HCT116 (cell line): ENCODE measurements at regions not wholly inside any gene's neighbourhood (a gene's known extent, or its start where the extent isn't known, plus 50 kb on each side); places are given as distances from the start of the nearest gene placed in this dataset.

Experiments used
- ATAC-seq: fragments of 200-7000 bp; cut with Tn5 transposase; 2 replicates; pipeline ENCODE4 v1.9.1; 2020; ENCODE audit warnings: mild to moderate bottlenecking, moderate library complexity
- BruUV-seq: library from RNA; stranded (reverse); fragments of 400-500 nt; replicated peaks from 2 replicates; lab custom pipeline; 2021; lab: Mats Ljungman, UMichigan
- CTCF ChIA-PET: fragments of 300-600 bp; sonication (Branson Sonifier 250); formaldehyde crosslinking; loops from one replicate; lab custom pipeline; 2021; ENCODE audit warnings: antibody characterized with exemption; lab: Charles Lee
- POLR2A ChIA-PET: fragments of 300-600, 350-600 bp; sonication (Branson Sonifier 250); formaldehyde crosslinking; loops from one replicate; lab custom pipeline; 2021; ENCODE audit warnings: antibody characterized with exemption; lab: Charles Lee
- RAD21 ChIA-PET, 2 experiments: fragments of 300-600 bp; sonication (Branson Sonifier 250); formaldehyde crosslinking; loops; one replicate each; lab custom pipeline; 2023; ENCODE audit warnings: low total read pairs in 2 of 2; ENCODE audit not compliant: uncharacterized antibody in 2 of 2, unreplicated experiment in 2 of 2, low non-redundant PET in 1 of 2; lab: Charles Lee
- DNase-seq: peaks from one replicate; pipeline ENCODE4 v3.0.0-alpha.2; 2010; ENCODE audit warnings: low read depth, low spot score
- H2AFZ ChIP-seq: fragments of 200-600 bp; shearing (Covaris generic), sonication (generic); 2 replicates; pipeline ENCODE4 v1.6.1; 2017; ENCODE audit warnings: low read depth, mixed run types, mixed read lengths, antibody characterized with exemption, low read length; ENCODE audit not compliant: poor library complexity, severe bottlenecking
- H3K27ac ChIP-seq: 2 replicates; pipeline ENCODE4 v1.5.1; 2012; ENCODE audit warnings: low read depth, low read length
- H3K27me3 ChIP-seq: fragments of 200-600 bp; sonication (generic); 2 replicates; pipeline ENCODE4 v1.6.1; 2016; ENCODE audit warnings: mixed run types, low read length, mixed read lengths; ENCODE audit not compliant: insufficient read depth
- H3K36me3 ChIP-seq, 2 experiments: fragments of 200-500 bp in 1 of 2; fragments of 200-600 bp in 1 of 2; sonication (Bioruptor generic) in 1 of 2; sonication (generic) in 1 of 2; 2 replicates each; pipeline versions ENCODE4 v1.5.1 to v1.6.1; 2014 to 2016; ENCODE audit warnings: low read length in 2 of 2, inconsistent platforms in 1 of 2, mixed read lengths in 1 of 2, mixed run types in 1 of 2; ENCODE audit not compliant: insufficient read depth in 2 of 2, control insufficient read depth in 1 of 2
- H3K4me1 ChIP-seq, 2 experiments: fragments of 200-600 bp in 1 of 2; sonication (generic) in 1 of 2; 2 replicates each; pipeline versions ENCODE4 v1.5.1 to v1.6.1; 2012 to 2017; ENCODE audit warnings: low read length in 2 of 2, inconsistent platforms in 1 of 2, mild to moderate bottlenecking in 1 of 2, mixed read lengths in 1 of 2, mixed run types in 1 of 2, moderate library complexity in 1 of 2; ENCODE audit not compliant: insufficient read depth in 2 of 2, control insufficient read depth in 1 of 2
- H3K4me2 ChIP-seq: fragments of 200-600 bp; sonication (generic); 2 replicates; pipeline ENCODE4 v1.6.1; 2017; ENCODE audit warnings: mixed run types, low read length, mixed read lengths
- H3K4me3 ChIP-seq, 2 experiments: fragments of 200-600 bp in 1 of 2; sonication (generic) in 1 of 2; replicated peaks in 1 of 2; 2 replicates each; pipeline ENCODE4 v1.5.1; 2011 to 2016; ENCODE audit warnings: low read length in 2 of 2, control low read depth in 1 of 2, low read depth in 1 of 2, mild to moderate bottlenecking in 1 of 2, mixed read lengths in 1 of 2, mixed run types in 1 of 2
- H3K79me2 ChIP-seq: fragments of 200-600 bp; sonication (generic); 2 replicates; pipeline ENCODE4 v1.6.1; 2017; ENCODE audit warnings: mild to moderate bottlenecking, mixed run types, low read length, moderate library complexity, mixed read lengths; ENCODE audit not compliant: insufficient read depth
- H3K9ac ChIP-seq: fragments of 200-600 bp; sonication (generic); 2 replicates; pipeline ENCODE4 v1.6.1; 2016; ENCODE audit warnings: low read length, mixed read lengths
- H3K9me2 ChIP-seq: fragments of 200-600 bp; sonication (generic), shearing (Covaris generic); 2 replicates; pipeline ENCODE4 v1.6.1; 2017; ENCODE audit warnings: mixed run types, mild to moderate bottlenecking, moderate library complexity; ENCODE audit not compliant: insufficient read depth
- H3K9me3 ChIP-seq, 2 experiments: fragments of 200-500 bp in 1 of 2; fragments of 200-600 bp in 1 of 2; sonication (Bioruptor generic) in 1 of 2; sonication (generic) in 1 of 2; 2 replicates each; pipeline ENCODE4 v1.6.1; 2014 to 2017; ENCODE audit warnings: low read length in 2 of 2, mixed read lengths in 2 of 2, inconsistent platforms in 1 of 2, low read depth in 1 of 2, mild to moderate bottlenecking in 1 of 2, mixed run types in 1 of 2, moderate library complexity in 1 of 2; ENCODE audit not compliant: control insufficient read depth in 1 of 2, insufficient read depth in 1 of 2
- H4K20me1 ChIP-seq: fragments of 200-600 bp; sonication (generic), shearing (Covaris generic); 2 replicates; pipeline ENCODE4 v1.6.1; 2017; ENCODE audit warnings: mixed run types, mild to moderate bottlenecking, moderate library complexity; ENCODE audit not compliant: insufficient read depth
- EGR1 ChIP-seq: IDR thresholded peaks from 2 replicates; pipeline ENCODE4 v1.6.1; 2012; ENCODE audit warnings: low read depth
- ELF1 ChIP-seq: IDR thresholded peaks from 2 replicates; pipeline ENCODE4 v1.6.1; 2012; ENCODE audit warnings: low read depth, borderline replicate concordance
- EZH2 ChIP-seq: fragments of 200-600 bp; sonication (generic); IDR thresholded peaks from 2 replicates; pipeline ENCODE4 v1.6.1; 2017; ENCODE audit warnings: antibody characterized with exemption, mixed run types
- EZH2phosphoT487 ChIP-seq: fragments of 200-600 bp; IDR thresholded peaks from 2 replicates; pipeline ENCODE4 v1.6.1; 2018; ENCODE audit warnings: antibody characterized with exemption, borderline replicate concordance
- FOSL1 ChIP-seq: IDR thresholded peaks from 2 replicates; pipeline ENCODE4 v1.6.1; 2012; ENCODE audit warnings: low read depth
- JUND ChIP-seq: IDR thresholded peaks from 2 replicates; pipeline ENCODE4 v1.6.1; 2012
- POLR2A ChIP-seq: IDR thresholded peaks from 2 replicates; pipeline ENCODE4 v1.7.0; 2011; ENCODE audit warnings: borderline replicate concordance; ENCODE audit not compliant: insufficient read depth, insufficient read length; ENCODE audit errors: extremely low read depth
- POLR2AphosphoS5 ChIP-seq: IDR thresholded peaks from 2 replicates; pipeline ENCODE4 v1.6.1; 2011; ENCODE audit warnings: mild to moderate bottlenecking, low read depth, low read length, moderate library complexity
- RAD21 ChIP-seq: IDR thresholded peaks from 2 replicates; pipeline ENCODE4 v1.6.1; 2012; ENCODE audit warnings: low read depth, mild to moderate bottlenecking
- REST ChIP-seq: IDR thresholded peaks from 2 replicates; pipeline ENCODE4 v1.6.1; 2012; ENCODE audit warnings: low read depth
- SIN3A ChIP-seq: IDR thresholded peaks from 2 replicates; pipeline ENCODE4 v1.6.1; 2012; ENCODE audit warnings: low read depth
- SRF ChIP-seq: IDR thresholded peaks from 2 replicates; pipeline ENCODE4 v1.6.1; 2012; ENCODE audit warnings: low read depth
- YY1 ChIP-seq: IDR thresholded peaks from 2 replicates; pipeline ENCODE4 v1.6.1; 2011; ENCODE audit warnings: low read length, low read depth, moderate library complexity, mild to moderate bottlenecking; ENCODE audit not compliant: insufficient replicate concordance; ENCODE audit errors: extremely low read depth
- ZFX ChIP-seq: fragments of 450-650 bp; IDR thresholded peaks from 2 replicates; pipeline ENCODE4 v1.6.1; 2017
- ZNF274 ChIP-seq: fragments of 200-500 bp; sonication (Bioruptor generic); IDR thresholded peaks from 2 replicates; pipeline ENCODE4 v1.6.1; 2014; ENCODE audit warnings: mild to moderate bottlenecking, low read depth, low read length, inconsistent platforms
- intact Hi-C: fragments of 100-400 bp; cut with micrococcal nuclease; formaldehyde crosslinking; loops from 2 replicates; pipeline ENCODE4 v1.10.0; 2022
- TF ChIP-seq, protein P1 (sequence below): IDR thresholded peaks from 2 replicates; pipeline ENCODE4 v1.6.1; 2012
- TF ChIP-seq, protein P2 (sequence below): IDR thresholded peaks from 2 replicates; pipeline ENCODE4 v1.6.1; 2012

GRCh38 chr6:7006515-7007191 lies 101.1 kb upstream of the RREB1 start:
- intact Hi-C loops, result no loop called here
- H4K20me1 ChIP-seq, result no peaks in the 10 kb centered on the region
- no peak overlapping the region for H2AFZ ChIP-seq
- ChIA-PET CTCF (no interaction called here), RAD21 (no interaction called here), POLR2A (no interaction called here)
- H3K36me3 ChIP-seq, result no peaks in the 10 kb centered on the region
- ATAC-seq, result no peak
- no peaks in the 10 kb centered on the region for H3K27me3 ChIP-seq
- TF ChIP-seq EZH2 (no peak), EZH2phosphoT487 (no peak)
- H3K9ac ChIP-seq, result no peak overlapping the region
- no peak overlapping the region for H3K27ac ChIP-seq
- no peak overlapping the region for H3K4me3 ChIP-seq
- BruUV-seq, result no TSS peak
- DNase-seq, result no peak
- H3K4me1 ChIP-seq, result no peaks in the 10 kb centered on the region
- no peaks in the 10 kb centered on the region for H3K9me3 ChIP-seq
- no peaks in the 10 kb centered on the region for H3K9me2 ChIP-seq
- H3K79me2 ChIP-seq, result no peaks in the 10 kb centered on the region
- H3K4me2 ChIP-seq, result no peak overlapping the region

- no peak overlapping the region for H2AFZ ChIP-seq
Measured at GRCh38 chr6:7008451-7008988, 99.2 kb upstream of the RREB1 start.

More at GRCh38 chr6:7008451-7008988, 99.2 kb upstream of the RREB1 start:
- no peak overlapping the region for H3K4me2 ChIP-seq
- no TSS peak for BruUV-seq
- no peaks in the 10 kb centered on the region for H3K9me3 ChIP-seq
- ATAC-seq (no peak), DNase-seq (no peak)
- POLR2A ChIA-PET, result interaction anchor here (1.5 kb wide), 1 partner anchor 35 kb away, joined by 4 read pairs; no protein-coding TSS in a partner anchor
- H3K79me2 ChIP-seq, result no peaks in the 10 kb centered on the region
- no peaks in the 10 kb centered on the region for H3K27me3 ChIP-seq
- no peak overlapping the region for H3K27ac ChIP-seq
- H3K4me1 ChIP-seq, result no peaks in the 10 kb centered on the region
- no peaks in the 10 kb centered on the region for H3K9me2 ChIP-seq
- TF ChIP-seq POLR2A (no peak), JUND (no peak), REST (no peak), EZH2phosphoT487 (no peak), SIN3A (no peak), SRF (no peak), EGR1 (no peak), YY1 (no peak), POLR2AphosphoS5 (no peak), FOSL1 (no peak), ZNF274 (no peak), ELF1 (no peak), ZFX (no peak), RAD21 (no peak)
- TF ChIP-seq, protein P1, sequence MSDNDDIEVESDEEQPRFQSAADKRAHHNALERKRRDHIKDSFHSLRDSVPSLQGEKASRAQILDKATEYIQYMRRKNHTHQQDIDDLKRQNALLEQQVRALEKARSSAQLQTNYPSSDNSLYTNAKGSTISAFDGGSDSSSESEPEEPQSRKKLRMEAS, result no peak
- TF ChIP-seq, protein P2, sequence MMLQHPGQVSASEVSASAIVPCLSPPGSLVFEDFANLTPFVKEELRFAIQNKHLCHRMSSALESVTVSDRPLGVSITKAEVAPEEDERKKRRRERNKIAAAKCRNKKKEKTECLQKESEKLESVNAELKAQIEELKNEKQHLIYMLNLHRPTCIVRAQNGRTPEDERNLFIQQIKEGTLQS, result no peak
- H3K36me3 ChIP-seq, result no peaks in the 10 kb centered on the region
- no peak overlapping the region for H3K4me3 ChIP-seq
- no peak overlapping the region for H3K9ac ChIP-seq
- CTCF ChIA-PET, result no interaction called here
- intact Hi-C loops, result no loop called here
- H4K20me1 ChIP-seq, result no peaks in the 10 kb centered on the region
- RAD21 ChIA-PET, result no interaction called here
